GM18867 (cell line): ENCODE measurements at regions not wholly inside any gene's neighbourhood (a gene's known extent, or its start where the extent isn't known, plus 50 kb on each side); places are given as distances from the start of the nearest gene placed in this dataset.
A peak's percentile ranks its signal among the peaks of the same experiment; 100 is the strongest.
"Not testable (repeated sequence)": the region's sequence is repeated elsewhere in the genome, so short reads cannot be mapped to it uniquely, and the experiment has no call there.

Experiments
- ATAC-seq: cut with Tn5 transposase; IDR thresholded peaks from one replicate; pipeline ENCODE4 v1.9.1; 2021; ENCODE audit warnings: mild to moderate bottlenecking, moderate library complexity; ENCODE audit not compliant: unreplicated experiment

GRCh38 chr2:75833386-75833785, 122.7 kb upstream of the GCFC2 start:
- ATAC-seq, result no peak

GRCh38 chr2:75828826-75829225, 118.1 kb upstream of the GCFC2 start:
- ATAC-seq, result no peak

DNA sequence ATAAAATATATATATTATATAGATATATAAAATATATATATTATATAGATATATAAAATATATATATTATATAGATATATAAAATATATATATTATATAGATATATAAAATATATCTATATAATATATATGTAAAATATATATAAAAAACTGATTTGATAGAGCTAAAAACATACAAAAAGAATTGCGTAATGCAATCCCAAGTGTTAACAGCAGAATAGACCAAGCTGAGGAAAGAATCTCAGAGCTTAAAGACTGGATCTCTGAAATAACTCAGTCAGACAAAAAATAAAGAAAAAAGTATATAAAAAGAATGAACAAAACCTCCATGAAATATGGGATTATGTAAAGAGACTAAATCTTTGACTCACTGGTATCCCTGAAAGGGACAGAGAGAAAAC, 112.8 kb upstream of the GCFC2 start:
- ATAC-seq, result not testable (repeated sequence)

GRCh38 chr2:75822336-75822735, 111.6 kb upstream of the GCFC2 start:
- no peak for ATAC-seq

DNA sequence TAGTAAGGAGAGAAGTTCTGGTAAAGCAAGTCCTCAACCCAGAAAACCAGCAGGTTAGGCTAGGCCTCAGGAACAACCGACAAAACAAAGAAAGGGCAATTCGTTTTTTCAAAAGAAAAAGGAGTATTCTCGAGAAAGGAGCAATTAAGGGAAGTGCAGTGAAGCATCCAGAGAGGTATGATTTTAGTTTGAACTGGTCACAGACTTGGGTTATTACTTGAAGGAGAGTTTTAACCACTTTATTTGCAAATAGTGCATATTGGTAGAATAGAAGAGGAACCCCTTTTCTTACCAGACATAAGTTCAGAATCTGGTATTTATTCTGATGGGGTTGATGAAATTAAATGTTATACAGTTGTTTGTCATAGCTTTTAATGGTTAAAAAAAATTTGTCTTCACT, 110.0 kb upstream of the GCFC2 start:
- ATAC-seq, result peak; percentile 74

DNA sequence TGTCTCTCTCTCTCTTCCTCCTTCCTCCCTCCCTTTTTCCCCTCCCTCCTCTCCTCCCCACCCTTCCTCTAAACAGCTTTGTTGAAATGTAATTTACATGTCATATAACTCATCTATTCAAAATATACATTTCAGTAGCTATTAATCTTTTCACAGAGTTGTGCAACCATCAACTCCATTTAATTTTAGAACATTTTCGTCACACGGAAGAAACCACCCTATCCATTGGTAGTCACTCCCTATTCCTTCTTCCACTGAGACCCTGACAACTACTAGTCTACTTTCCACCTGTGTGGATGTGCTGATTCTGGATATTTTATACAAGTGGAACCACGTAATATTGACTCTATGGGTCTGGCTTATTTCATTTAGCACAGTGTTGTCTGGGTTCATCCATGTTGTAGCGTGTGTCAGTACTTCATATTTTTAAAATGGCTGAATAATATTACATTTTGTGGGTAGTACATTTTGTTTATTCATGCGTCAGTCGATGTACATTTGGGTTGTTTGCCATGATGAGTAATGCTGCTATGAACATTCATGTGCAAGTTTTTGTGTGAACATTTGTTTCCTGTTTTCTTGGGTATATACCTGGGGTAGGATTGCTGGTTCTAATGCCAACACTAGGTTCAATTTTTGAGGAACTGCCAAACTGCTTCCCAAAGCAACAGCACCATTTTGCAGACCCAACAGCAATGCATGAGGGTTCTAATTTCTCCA, 100.1 kb upstream of the GCFC2 start:
- no peak for ATAC-seq

- ATAC-seq, result no peak
Observed at GRCh38 chr2:75808793-75809535, 98.2 kb upstream of the GCFC2 start.

GRCh38 chr2:75807992-75808391, 97.3 kb upstream of the GCFC2 start:
- no peak for ATAC-seq

- peak; percentile 46 for ATAC-seq
Observed at GRCh38 chr2:75801234-75801982, 90.7 kb upstream of the GCFC2 start.

- ATAC-seq, result peak; percentile 87
Observed at GRCh38 chr2:75800456-75800855, 89.7 kb upstream of the GCFC2 start.

GRCh38 chr2:75799859-75800258, 89.1 kb upstream of the GCFC2 start:
- peak; percentile 45 for ATAC-seq

DNA sequence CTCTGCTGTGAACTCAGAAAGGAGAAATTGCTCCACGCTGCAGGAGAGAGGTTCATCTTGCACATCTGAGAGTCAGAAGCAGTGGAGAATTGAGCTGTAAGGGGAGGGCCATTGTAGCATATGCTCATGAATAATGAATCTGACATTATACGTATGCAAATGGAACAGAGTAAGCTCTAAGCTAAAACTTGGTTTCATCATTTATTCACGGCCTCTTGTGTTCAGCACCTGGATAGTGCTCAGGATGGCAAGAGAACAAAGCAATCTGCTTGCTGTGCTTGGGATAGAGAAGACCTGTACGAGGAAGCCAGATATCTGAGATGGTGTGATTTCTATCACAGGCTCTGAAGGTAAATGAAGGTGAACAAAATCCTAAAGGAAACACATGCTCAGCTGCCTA, 87.9 kb upstream of the GCFC2 start:
- ATAC-seq, result no peak

- ATAC-seq, result no peak
Observed at GRCh38 chr2:75792996-75793395, 82.3 kb upstream of the GCFC2 start.

GRCh38 chr2:75792146-75792545, 81.4 kb upstream of the GCFC2 start:
- no peak for ATAC-seq

DNA sequence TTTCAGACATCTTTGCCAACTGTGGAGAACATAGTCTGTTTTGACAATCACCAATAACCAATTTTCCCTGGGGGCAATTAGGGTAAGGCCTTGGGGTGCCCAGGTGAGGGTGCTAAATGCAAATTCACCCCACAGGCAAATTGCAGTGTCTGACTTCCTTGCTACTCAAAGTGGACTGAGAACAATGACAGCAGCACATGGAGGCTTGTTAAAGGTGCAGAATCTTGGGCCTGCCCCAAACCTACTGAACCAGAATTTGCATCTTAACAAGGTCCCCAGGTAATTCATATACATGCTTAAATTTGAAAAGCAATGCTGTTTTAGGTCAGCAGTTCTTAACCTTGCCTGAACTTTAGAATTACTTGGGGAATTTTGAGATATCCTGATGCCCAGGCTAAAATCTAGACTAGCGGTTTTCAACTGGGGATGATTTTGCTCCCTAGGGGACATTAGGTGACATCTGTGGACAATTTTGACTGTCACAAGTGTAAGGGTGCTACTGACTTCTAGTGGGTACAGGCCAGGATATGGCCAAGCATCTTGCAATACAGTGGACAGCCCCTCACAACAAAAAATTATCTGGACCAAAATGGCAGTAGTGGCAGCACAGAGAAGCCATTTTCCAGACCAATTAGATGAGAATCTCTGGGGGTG, 80.2 kb upstream of the GCFC2 start:
- ATAC-seq, result peak; percentile 71

- peak; percentile 16 for ATAC-seq
Observed at GRCh38 chr2:75790121-75790813, 79.6 kb upstream of the GCFC2 start.

GRCh38 chr2:75788902-75789301, 78.2 kb upstream of the GCFC2 start:
- no peak for ATAC-seq

- ATAC-seq, result no peak
Observed at GRCh38 chr2:75788154-75788553, 77.4 kb upstream of the GCFC2 start.

DNA sequence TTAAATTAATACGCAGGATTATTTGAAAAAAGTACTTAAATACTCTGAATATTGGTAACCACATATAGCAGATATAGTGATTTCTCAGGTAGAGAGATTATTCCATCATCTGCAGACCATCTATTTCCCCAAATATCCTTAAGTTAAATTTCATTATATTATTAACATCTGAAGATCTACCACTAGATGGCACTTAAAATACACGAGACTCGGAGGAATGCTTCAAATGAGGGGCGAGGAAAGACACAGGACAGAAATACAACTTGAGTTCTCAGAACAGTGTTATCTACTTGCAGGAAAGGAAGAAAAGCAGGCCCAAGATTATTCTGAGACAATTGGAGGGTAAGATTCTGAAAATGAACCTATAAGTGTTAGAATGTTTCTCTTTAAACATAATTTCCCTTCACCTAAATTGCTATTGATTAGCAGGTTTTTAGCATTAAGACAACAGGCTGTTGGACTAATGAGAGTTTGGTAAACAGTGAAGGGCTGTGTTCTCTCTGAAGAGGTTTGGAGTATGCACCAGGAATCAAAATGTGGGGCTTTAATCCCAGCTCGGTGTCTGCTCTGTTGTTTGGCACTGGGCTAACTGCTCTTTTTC, 76.9 kb upstream of the GCFC2 start:
- ATAC-seq, result peak; percentile 53

- no peak for ATAC-seq
Observed at GRCh38 chr2:75775311-75775823, 64.7 kb upstream of the GCFC2 start.
